OCI-LY7 (cell line): ENCODE measurements at regions not wholly inside any gene's neighbourhood (a gene's known extent, or its start where the extent isn't known, plus 50 kb on each side); places are given as distances from the start of the nearest gene placed in this dataset.

ENCODE experiments used
- BruUV-seq: library from RNA; stranded (reverse); fragments of 400-500 nt; replicated peaks from 2 replicates; lab custom pipeline; 2021; lab: Mats Ljungman, UMichigan
- CTCF ChIA-PET: fragments of 300-600 bp; sonication (Branson Sonifier 250); formaldehyde crosslinking; loops from one replicate; lab custom pipeline; 2022; ENCODE audit warnings: antibody characterized with exemption; ENCODE audit not compliant: unreplicated experiment; lab: Charles Lee
- POLR2A ChIA-PET: fragments of 300-600 bp; sonication (Branson Sonifier 250); formaldehyde crosslinking; loops from one replicate; lab custom pipeline; 2022; ENCODE audit warnings: antibody characterized with exemption; lab: Charles Lee
- DNase-seq: peaks from one replicate; pipeline ENCODE4 v3.0.0-alpha.2; 2015; ENCODE audit warnings: low spot score
- H2AFZ ChIP-seq: fragments of 200-600 bp; sonication (generic), shearing (Covaris generic); 2 replicates; pipeline ENCODE4 v1.6.1; 2014; ENCODE audit warnings: mild to moderate bottlenecking, antibody characterized with exemption, low read length, moderate library complexity
- H3K27ac ChIP-seq: fragments of 200-600 bp; sonication (generic); 2 replicates; pipeline ENCODE4 v1.5.1; 2014; ENCODE audit warnings: mixed run types, low read depth, mild to moderate bottlenecking, moderate library complexity, low read length, inconsistent platforms; ENCODE audit not compliant: poor library complexity, severe bottlenecking
- H3K36me3 ChIP-seq: fragments of 200-600 bp; sonication (generic); 2 replicates; pipeline ENCODE4 v1.6.1; 2014; ENCODE audit warnings: mild to moderate bottlenecking, antibody characterized with exemption, low read length, moderate library complexity, mixed read lengths; ENCODE audit not compliant: insufficient read depth
- H3K4me1 ChIP-seq: fragments of 200-600 bp; sonication (generic); 2 replicates; pipeline ENCODE4 v1.5.1; 2014; ENCODE audit warnings: mild to moderate bottlenecking, low read length; ENCODE audit not compliant: insufficient read depth, poor library complexity, severe bottlenecking
- H3K4me2 ChIP-seq: fragments of 200-600 bp; sonication (generic); 2 replicates; pipeline ENCODE4 v1.6.1; 2014; ENCODE audit warnings: mild to moderate bottlenecking, low read length
- H3K4me3 ChIP-seq: fragments of 200-600 bp; sonication (generic); 2 replicates; pipeline ENCODE4 v1.5.1; 2014; ENCODE audit warnings: mild to moderate bottlenecking, low read depth, low read length; ENCODE audit not compliant: poor library complexity, severe bottlenecking
- H3K79me2 ChIP-seq: fragments of 200-600 bp; sonication (generic); 2 replicates; pipeline ENCODE4 v1.6.1; 2016; ENCODE audit warnings: low read depth, mild to moderate bottlenecking, low read length, moderate library complexity, mixed read lengths; ENCODE audit not compliant: insufficient read depth
- H3K9me2 ChIP-seq: fragments of 200-600 bp; sonication (generic); 2 replicates; pipeline ENCODE4 v1.6.1; 2016; ENCODE audit warnings: mild to moderate bottlenecking, low read length, mixed read lengths; ENCODE audit not compliant: insufficient read depth
- H3K9me3 ChIP-seq: fragments of 200-600 bp; sonication (generic); 2 replicates; pipeline ENCODE4 v1.6.1; 2014; ENCODE audit warnings: mild to moderate bottlenecking, mixed run types, low read length, mixed read lengths
- H4K20me1 ChIP-seq: fragments of 200-600 bp; sonication (generic); 2 replicates; pipeline ENCODE4 v1.6.1; 2014; ENCODE audit warnings: mild to moderate bottlenecking, antibody characterized with exemption, low read length, moderate library complexity, mixed read lengths; ENCODE audit not compliant: insufficient read depth
- CTCF ChIP-seq: fragments of 200-600 bp; sonication (generic); conservative IDR thresholded peaks from 2 replicates; pipeline ENCODE4 v1.5.1; 2014; ENCODE audit warnings: mild to moderate bottlenecking, antibody characterized with exemption, low read length, moderate library complexity, mixed read lengths
- EZH2phosphoT487 ChIP-seq: fragments of 200-600 bp; sonication (generic); IDR thresholded peaks from 2 replicates; pipeline ENCODE4 v1.6.1; 2018; ENCODE audit warnings: low read depth, borderline replicate concordance, mild to moderate bottlenecking, mixed run types, antibody characterized with exemption, low read length, moderate library complexity, mixed read lengths
- intact Hi-C: fragments of 100-400 bp; cut with micrococcal nuclease; formaldehyde crosslinking; loops from one replicate; pipeline ENCODE4 v1.10.0; 2022; ENCODE audit not compliant: unreplicated experiment

- no peaks in the 10 kb centered on the region for H3K9me2 ChIP-seq
- no TSS peak for BruUV-seq
- ChIA-PET CTCF (no interaction called here), POLR2A (no interaction called here)
- no peaks in the 10 kb centered on the region for H3K9me3 ChIP-seq
- H4K20me1 ChIP-seq = no peaks in the 10 kb centered on the region
- H3K4me1 ChIP-seq = peaks cover 6% of the 10 kb centered on the region
- H3K79me2 ChIP-seq = no peaks in the 10 kb centered on the region
- H3K36me3 ChIP-seq = no peaks in the 10 kb centered on the region
- no peak overlapping the region for H3K27ac ChIP-seq
- TF ChIP-seq EZH2phosphoT487 (no peak), CTCF (no peak)
- H3K4me2 ChIP-seq = no peak overlapping the region
- intact Hi-C loops = no loop called here
- H3K4me3 ChIP-seq = no peak overlapping the region
- DNase-seq = no peak
- H2AFZ ChIP-seq = peak overlapping the region; percentile 91; the same call in 1 of the 2 replicates
These were observed 163.6 kb upstream of the TARS1 start for GRCh38 chr5:33277061-33277650.

GRCh38 chr5:33281431-33281843 is 159.3 kb upstream of the TARS1 start:
- no peak overlapping the region for H3K27ac ChIP-seq
- no peaks in the 10 kb centered on the region for H3K9me2 ChIP-seq
- ChIA-PET CTCF (no interaction called here), POLR2A (no interaction called here)
- H4K20me1 ChIP-seq = no peaks in the 10 kb centered on the region
- BruUV-seq = no TSS peak
- H3K9me3 ChIP-seq = no peaks in the 10 kb centered on the region
- TF ChIP-seq EZH2phosphoT487 (no peak), CTCF (no peak)
- intact Hi-C loops = no loop called here
- H3K4me3 ChIP-seq = no peak overlapping the region
- H3K36me3 ChIP-seq = no peaks in the 10 kb centered on the region
- no peak for DNase-seq
- no peaks in the 10 kb centered on the region for H3K79me2 ChIP-seq
- H3K4me2 ChIP-seq = no peak overlapping the region
- peaks cover under 1% of the 10 kb centered on the region for H3K4me1 ChIP-seq
- H2AFZ ChIP-seq = peak overlapping the region; percentile 27; the same call in 1 of the 2 replicates

- no peak for DNase-seq
- TF ChIP-seq EZH2phosphoT487 (no peak), CTCF (no peak)
- POLR2A ChIA-PET = interaction anchor here (0.6 kb wide), 1 partner anchor 117 kb away, joined by 3 read pairs; no protein-coding TSS in a partner anchor
- Histone ChIP-seq H4K20me1 (no peaks in the 10 kb centered on the region), H3K9me3 (no peaks in the 10 kb centered on the region), H3K36me3 (no peaks in the 10 kb centered on the region), H3K9me2 (no peaks in the 10 kb centered on the region), H3K79me2 (no peaks in the 10 kb centered on the region), H3K27ac (no peak overlapping the region), H2AFZ (peak overlapping the region; percentile 27; the same call in 1 of the 2 replicates), H3K4me3 (no peak overlapping the region), H3K4me1 (no peaks in the 10 kb centered on the region), H3K4me2 (no peak overlapping the region)
- no TSS peak for BruUV-seq
- intact Hi-C loops = no loop called here
- CTCF ChIA-PET = no interaction called here
These were observed 158.6 kb upstream of the TARS1 start for GRCh38 chr5:33282157-33282556.
